ENCODE measurements at regions not wholly inside any gene's neighbourhood (a gene's known extent, or its start where the extent isn't known, plus 50 kb on each side); places are given as distances from the start of the nearest gene placed in this dataset.

DNA sequence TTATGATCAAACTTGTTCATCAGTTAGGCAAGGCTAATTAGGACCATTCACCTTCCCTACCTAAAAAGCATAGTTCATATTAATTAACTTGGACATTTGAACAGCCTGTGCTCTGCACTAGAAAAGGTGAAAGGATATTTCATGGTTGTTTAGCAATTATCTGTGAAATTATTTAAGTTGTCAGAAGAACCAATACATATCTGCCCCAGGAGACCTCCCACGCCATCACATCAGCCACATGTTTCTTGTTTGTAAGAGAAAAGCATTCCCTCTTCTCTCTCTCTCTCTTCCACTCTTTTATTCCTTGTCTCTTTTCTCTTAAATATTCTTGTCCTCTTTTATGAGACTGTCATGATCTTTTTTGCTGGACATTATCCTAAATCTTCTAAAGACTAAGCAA is 282.0 kb upstream of the RND3 start:
- no peak for TF ChIP-seq CTCF (IDR thresholded peaks at IDR 0.05; ENCODE audit: insufficient read depth, low read depth, low read length)
- no peak for TF ChIP-seq EZH2 (IDR thresholded peaks at IDR 0.05; ENCODE audit: insufficient read depth, low read length)

All from astrocyte (in vitro differentiated cells and primary cell).